ENCODE measurements at regions not wholly inside any gene's neighbourhood (a gene's known extent, or its start where the extent isn't known, plus 50 kb on each side); places are given as distances from the start of the nearest gene placed in this dataset.

DNA sequence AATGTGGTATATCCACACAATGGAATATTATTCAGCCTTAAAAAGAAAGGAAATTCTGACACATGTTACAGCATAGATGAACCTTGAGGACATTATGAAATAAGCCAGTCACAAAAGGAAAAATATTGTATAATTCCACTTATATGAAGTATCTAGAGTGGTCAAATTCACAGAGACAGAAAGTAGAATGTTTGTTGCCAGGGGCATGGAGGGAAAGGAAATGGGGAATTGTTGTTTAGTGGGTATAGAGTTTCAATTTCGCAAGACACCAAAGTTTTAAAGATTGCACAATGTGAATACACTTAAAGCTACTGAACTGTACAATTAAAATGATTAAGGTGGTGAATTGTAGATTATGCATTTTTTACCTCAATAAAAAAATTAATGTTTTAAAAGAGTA, 92.9 kb downstream of the TXNL1 start:
- no peak for DNase-seq

DNA sequence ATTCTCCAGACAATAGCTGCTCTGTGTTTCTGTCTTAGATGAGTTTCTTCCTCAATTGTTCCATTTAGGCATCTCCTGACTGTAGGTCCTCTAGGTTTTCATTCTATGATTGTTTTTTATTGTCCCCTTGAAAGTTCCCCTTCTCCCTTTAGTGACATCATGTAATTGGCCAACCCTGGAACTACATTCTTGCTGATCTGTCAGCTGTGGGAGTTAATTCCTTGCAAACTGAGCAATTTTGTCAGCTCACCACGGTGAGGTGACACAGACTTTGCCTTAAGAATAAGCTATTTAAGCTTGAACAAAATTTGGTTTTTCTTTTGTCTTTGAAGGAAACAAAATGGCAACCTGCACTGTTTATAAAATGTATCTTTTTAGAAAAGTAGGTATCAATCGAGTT, 95.9 kb downstream of the TXNL1 start:
- DNase-seq = no peak

DNA sequence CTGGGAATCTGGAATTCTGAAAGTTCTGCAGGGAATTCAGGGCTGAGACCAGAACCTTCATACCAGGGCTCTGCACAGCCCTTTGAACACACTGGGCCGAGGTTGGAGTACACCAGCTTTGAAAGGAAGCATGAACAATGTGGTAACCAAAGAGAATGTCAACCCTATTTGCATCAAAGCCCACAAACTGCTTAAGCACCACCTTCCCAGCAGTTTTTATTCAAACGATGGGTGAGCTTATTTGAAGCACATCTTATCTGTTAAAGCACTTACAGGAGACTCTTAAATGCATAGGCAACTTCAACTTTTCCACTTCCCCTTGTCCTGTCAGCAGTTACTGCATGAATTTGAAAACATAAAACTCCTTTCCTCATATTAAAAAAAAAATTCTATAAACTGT, 96.6 kb downstream of the TXNL1 start:
- no peak for DNase-seq

GRCh38 chr18:56541340-56541739, 97.1 kb downstream of the TXNL1 start:
- DNase-seq = no peak

GRCh38 chr18:56538746-56539145, 99.6 kb downstream of the TXNL1 start:
- no peak for DNase-seq

DNA sequence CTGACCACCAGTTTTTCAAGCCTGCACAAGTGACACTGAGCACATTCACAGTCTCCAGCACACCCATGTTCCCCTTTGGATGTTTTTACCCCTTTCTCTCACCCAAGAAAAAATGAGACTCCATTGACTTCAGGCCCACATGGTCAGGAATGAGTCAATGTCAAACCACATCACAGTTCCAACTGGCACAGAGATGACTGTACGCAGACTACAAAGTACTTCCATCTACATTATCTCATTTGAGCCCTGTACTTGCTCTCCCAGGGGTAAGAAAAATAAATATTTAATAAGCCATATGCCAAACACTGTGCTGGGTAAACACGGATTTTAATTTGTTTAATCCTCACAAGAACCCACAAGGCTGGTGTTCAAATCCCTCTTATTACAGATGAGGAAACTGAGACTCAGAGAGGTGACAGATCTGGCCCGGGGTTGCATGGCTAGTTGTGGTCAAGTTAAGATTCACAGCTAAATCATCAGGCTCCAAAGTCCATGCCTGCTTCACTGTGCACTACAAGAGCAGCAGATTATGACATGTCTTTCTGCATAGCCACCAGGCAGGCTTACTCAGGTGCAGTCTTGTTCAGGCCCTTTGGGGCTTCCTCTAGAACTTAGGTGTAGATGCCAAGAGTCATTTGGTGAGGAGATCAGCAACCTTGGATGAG, 106.1 kb downstream of the TXNL1 start:
- DNase-seq = no peak

DNA sequence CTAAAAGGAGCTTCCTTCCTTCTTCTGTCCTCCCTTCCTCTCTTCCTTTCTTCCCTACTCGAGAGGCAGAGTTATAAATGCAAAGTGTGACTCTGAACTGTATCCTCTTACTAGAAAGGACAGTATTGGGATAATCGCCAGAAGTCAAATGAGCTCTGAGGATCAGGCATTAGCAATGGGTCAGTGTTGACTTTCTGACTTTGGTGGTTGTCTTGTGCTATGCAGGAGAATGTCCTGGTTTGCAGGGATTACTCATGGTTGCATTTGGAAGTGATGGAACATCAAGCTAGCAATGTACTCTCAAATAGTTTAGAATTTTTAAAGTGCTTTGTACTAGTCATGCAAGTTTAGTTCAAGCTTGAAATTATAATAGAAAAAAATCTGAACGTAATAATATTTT, 115.6 kb downstream of the TXNL1 start:
- no peak for DNase-seq

GRCh38 chr18:56521263-56521662, 117.1 kb downstream of the TXNL1 start:
- DNase-seq = no peak

DNA sequence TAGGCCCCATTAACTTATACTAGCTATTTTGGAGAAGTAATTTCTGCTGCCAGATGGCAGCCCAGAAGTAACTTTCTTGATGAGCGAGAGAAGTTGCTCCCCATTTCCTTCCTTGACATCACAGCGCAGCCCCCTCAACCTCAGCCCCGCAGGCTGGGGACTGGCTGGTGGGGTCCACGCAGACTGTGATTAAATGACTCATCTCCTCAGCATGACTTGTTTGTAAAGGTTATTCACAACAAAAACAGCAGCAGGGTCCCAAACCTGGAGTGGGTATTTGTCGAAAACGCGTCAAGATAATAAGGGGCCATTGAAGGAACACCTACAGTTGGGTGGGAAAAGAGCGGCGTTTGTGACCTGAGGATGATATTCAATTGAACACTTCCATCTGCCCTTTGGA, 120.6 kb downstream of the TXNL1 start:
- no peak for DNase-seq

DNA sequence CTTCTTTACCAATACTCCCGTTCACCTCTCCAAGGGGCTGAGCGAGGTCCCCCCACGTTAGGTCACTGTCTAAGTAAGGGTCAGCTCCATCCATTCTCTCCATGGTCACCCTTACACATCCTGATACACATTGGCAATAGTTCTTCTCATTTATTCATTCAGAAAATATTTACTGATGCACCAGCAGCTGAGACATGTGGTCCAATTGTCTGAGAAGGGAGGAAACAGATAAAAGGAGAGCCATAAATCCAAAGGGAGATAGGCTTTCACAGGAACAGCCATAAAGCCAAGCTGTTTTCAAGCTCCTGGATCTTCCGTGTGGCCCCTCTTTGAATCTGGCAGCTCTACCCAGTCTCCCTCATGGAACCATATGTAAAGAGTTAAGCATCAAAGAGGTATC, 121.2 kb downstream of the TXNL1 start:
- DNase-seq = no peak

DNA sequence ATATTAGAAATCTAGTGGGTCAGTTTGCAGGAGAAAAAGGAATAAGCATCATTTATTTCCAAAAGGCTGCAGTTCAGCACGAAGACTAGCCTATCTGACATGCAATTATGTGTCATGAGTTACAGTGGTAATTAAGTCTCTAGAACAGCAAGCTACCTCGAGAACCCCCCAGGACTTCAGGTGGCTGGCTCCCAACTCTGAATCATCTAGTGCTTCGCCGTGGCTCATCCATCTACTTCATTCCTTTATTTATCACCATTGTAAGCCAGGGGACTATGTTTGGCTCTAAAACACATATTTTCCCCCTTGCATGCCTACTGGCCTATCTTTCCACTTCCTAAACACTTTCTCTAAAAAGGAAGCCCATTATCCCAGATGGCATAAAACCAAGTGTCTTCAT, 121.6 kb downstream of the TXNL1 start:
- no peak for DNase-seq

- no peak for DNase-seq
Measured at GRCh38 chr18:56515522-56515921, 122.9 kb downstream of the TXNL1 start.

DNA sequence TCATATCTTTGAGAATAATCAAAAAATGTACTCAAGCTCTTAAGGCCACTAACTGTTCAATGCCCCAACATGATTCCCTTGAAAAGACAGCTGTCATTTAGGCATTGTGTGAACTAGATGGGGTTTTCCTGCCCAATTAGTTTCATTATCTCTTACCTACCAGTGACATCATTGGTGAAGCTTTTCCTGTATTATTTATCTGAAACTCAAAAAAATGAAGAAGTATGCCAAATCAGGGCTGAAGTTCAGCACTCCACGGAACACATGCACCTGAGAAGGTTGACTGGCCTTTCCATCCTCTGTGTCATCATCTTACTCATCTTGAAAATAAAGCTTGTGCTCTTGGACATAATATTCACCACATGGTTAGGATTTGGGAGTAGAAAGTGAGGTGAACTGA, 126.4 kb downstream of the TXNL1 start:
- no peak for DNase-seq

- DNase-seq = no peak
Measured at GRCh38 chr18:56510108-56510507, 128.3 kb downstream of the TXNL1 start.

DNA sequence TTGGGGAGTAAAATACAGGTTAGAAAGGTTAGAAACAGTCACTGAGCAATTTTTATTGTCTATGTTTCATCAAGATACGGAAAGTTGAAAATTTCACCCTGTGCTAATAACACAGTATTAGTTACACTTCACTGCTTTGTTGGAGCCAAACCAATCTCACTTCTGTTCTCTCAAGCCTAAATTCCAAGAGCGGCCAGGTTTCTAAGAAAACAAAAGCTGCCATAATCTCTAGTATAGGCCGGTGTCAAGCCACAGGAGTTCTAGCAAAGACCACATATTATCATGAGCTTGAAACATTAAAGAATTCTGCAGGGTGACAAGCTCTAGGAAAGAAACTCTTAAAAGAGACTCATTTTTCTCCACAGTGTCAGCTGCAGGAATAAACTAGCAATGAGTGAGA, 128.7 kb downstream of the TXNL1 start:
- no peak for DNase-seq

DNA sequence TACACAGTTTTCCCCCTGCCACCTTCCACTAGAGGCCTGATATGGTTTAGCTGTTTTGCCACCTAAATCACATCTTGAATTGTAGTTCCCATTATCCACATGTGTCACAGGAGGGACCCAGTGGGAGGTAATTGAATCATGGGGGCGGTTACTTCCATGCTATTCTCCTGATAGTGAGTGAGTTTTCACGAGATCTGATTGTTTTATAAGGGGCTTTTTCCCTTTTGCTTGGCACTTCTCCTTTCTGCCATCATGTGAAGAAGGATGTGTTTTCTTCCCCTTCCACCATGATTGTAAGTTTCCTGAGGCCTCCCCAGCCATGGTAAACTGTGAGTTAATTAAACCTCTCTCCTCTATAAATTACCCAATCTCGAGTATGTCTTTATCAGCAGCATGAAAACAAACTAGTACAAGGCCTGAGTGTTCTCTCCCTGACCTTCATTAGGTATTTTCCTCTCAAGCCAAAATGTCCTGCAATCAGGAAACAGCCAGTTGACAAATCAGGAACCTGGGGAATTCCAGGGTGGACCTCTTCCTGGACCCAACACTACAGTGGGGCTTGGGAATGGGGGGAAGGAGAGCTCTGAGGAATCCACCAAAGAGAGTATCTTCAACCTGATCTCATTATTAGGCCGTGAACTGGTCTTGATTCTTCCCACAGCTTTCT, 129.9 kb downstream of the TXNL1 start:
- no peak for DNase-seq

DNA sequence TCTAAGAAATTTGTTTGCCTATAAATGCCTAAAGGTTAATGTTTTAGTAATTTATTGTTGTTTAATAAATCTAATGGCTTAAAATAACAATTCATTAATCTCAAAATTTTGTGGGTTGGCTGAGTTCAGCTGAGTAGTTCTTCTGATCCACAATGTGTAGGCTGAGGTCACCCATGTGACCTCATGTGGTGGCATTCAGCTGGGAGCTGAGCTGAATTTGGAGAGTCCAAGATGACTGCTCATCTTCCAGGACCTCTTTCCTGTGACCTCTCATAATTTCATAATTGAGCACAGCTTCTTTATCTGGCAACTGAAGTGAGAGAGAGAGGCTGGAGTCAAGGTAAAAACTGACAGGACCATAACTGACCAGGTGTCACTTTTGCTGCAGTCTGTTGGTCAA, 132.4 kb downstream of the TXNL1 start:
- no peak for DNase-seq

- DNase-seq = no peak
Measured at GRCh38 chr18:56505293-56505692, 133.1 kb downstream of the TXNL1 start.

DNA sequence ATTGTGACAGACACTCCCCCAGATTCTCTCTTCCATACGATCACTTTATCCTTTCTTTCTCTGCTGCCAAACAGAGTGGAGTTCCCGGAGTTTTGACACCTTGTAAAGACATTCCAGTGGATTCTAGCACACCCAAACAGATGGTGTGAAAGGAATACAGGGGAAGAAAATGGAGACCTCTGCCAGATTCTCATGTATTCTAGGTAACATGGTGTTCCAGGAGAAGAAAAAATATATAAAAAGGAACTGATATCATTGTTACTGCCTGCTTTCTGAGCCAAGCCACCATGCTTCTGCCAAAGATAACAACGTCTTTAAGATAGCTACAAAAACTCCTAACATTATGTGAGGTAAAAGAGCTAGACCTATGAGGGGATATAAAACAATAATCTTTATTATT, 136.5 kb downstream of the TXNL1 start:
- peak in 1 of 14 donors; percentile 14 for DNase-seq

DNA sequence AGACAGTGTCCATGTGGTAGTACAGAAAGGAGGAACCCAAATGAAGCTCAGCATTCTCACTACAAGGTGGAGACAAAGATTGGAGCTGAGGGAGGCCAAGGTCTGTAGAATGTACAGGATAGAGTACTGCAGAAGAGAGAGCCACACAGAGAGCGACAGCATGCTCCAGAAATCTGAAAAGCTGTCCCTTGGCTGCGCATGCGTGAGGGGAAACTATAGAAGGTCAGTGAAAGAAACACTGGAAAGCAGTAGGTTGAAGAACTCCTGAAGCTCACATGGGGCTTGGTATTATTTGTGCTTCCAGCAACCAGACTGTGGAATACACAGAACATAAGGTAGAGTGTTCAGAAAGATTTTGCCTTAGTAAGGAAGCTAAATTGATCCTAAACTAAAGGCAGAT, 142.5 kb downstream of the TXNL1 start:
- no peak for DNase-seq

GRCh38 chr18:56493531-56493930, 144.9 kb downstream of the TXNL1 start:
- no peak for DNase-seq

GRCh38 chr18:56492136-56492535, 146.3 kb downstream of the TXNL1 start:
- DNase-seq = no peak

- no peak for DNase-seq
Measured at GRCh38 chr18:56490942-56491341, 147.4 kb downstream of the TXNL1 start.

- no peak for DNase-seq
Measured at GRCh38 chr18:56489893-56490292, 148.5 kb downstream of the TXNL1 start.

DNA sequence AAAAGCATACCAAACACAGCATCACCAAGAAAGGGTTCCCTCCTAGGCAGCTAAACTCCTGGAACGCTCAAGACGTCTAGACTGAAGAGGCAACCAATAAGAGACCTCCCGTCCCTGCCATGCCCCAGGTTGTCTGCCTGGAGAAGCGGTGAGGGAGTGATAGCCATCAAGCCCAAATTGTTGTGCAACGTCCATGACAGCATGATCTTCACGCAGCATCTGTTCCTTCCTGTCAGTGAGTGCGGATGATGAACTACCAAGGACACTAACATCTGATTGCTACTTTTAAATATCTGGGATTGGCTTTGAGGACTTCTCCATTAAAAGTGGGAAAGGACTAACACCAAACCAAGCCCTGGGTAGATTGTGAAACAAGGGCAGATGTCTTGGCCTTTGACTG, 149.7 kb downstream of the TXNL1 start:
- no peak for DNase-seq
